HG03095 (cell line): ENCODE measurements at regions not wholly inside any gene's neighbourhood (a gene's known extent, or its start where the extent isn't known, plus 50 kb on each side); places are given as distances from the start of the nearest gene placed in this dataset.

Experiments
- ATAC-seq: cut with Tn5 transposase; IDR thresholded peaks from one replicate; pipeline ENCODE4 v1.9.1; 2021; ENCODE audit warnings: moderate library complexity; ENCODE audit not compliant: unreplicated experiment

- no peak for ATAC-seq
Observed at GRCh38 chr5:160961038-160961437, 109.0 kb upstream of the ATP10B start.

- ATAC-seq, result no peak
Observed at GRCh38 chr5:160960592-160960991, 108.6 kb upstream of the ATP10B start.

- no peak for ATAC-seq
Observed at GRCh38 chr5:160959804-160960203, 107.8 kb upstream of the ATP10B start.

- ATAC-seq, result no peak
Observed at GRCh38 chr5:160957312-160957861, 105.4 kb upstream of the ATP10B start.

GRCh38 chr5:160956051-160956450 is 104.0 kb upstream of the ATP10B start:
- no peak for ATAC-seq

GRCh38 chr5:160950311-160950710 is 98.3 kb upstream of the ATP10B start:
- no peak for ATAC-seq

GRCh38 chr5:160940725-160941124 is 88.7 kb upstream of the ATP10B start:
- no peak for ATAC-seq

GRCh38 chr5:160938532-160938931 is 86.5 kb upstream of the ATP10B start:
- no peak for ATAC-seq

GRCh38 chr5:160937570-160937969 is 85.6 kb upstream of the ATP10B start:
- no peak for ATAC-seq

GRCh38 chr5:160935776-160936175 is 83.8 kb upstream of the ATP10B start:
- no peak for ATAC-seq

- no peak for ATAC-seq
Observed at GRCh38 chr5:160931283-160931682, 79.3 kb upstream of the ATP10B start.

- no peak for ATAC-seq
Observed at GRCh38 chr5:160930406-160930805, 78.4 kb upstream of the ATP10B start.

- ATAC-seq, result no peak
Observed at GRCh38 chr5:160929906-160930305, 77.9 kb upstream of the ATP10B start.

GRCh38 chr5:160929360-160929759 is 77.3 kb upstream of the ATP10B start:
- no peak for ATAC-seq

- no peak for ATAC-seq
Observed at GRCh38 chr5:160926428-160926827, 74.4 kb upstream of the ATP10B start.

- no peak for ATAC-seq
Observed at GRCh38 chr5:160925281-160925680, 73.3 kb upstream of the ATP10B start.

GRCh38 chr5:160923936-160924710 is 72.1 kb upstream of the ATP10B start:
- no peak for ATAC-seq

GRCh38 chr5:160923411-160923810 is 71.4 kb upstream of the ATP10B start:
- no peak for ATAC-seq

- ATAC-seq, result no peak
Observed at GRCh38 chr5:160922311-160922710, 70.3 kb upstream of the ATP10B start.

GRCh38 chr5:160921423-160922285 is 69.6 kb upstream of the ATP10B start:
- no peak for ATAC-seq

GRCh38 chr5:160919626-160920025 is 67.6 kb upstream of the ATP10B start:
- no peak for ATAC-seq

- no peak for ATAC-seq
Observed at GRCh38 chr5:160918386-160918785, 66.4 kb upstream of the ATP10B start.
